ENCODE measurements at regions not wholly inside any gene's neighbourhood (a gene's known extent, or its start where the extent isn't known, plus 50 kb on each side); places are given as distances from the start of the nearest gene placed in this dataset.

DNA sequence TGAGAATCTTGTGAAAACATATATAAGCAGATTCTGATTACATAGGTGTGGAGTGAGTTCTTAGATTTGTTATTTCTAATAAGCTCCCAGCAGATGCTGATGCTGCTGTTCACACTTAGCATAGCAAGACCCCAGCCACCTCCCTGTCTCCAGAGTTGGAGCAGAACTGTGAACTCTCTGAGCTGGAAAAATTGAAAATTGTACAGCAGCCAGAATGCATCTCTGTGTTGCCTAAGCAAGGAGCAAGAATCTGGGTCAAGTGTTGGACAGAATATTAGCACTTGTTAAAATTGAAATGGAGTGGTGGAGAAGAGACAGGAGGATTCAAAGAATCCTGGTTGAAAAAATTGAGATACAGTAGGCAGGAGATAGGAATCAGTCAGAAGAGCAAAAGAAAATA, 146.6 kb upstream of the FAM47C start:
- Histone ChIP-seq H3K36me3 (no peaks in the 10 kb centered on the region), H4K20me1 (ENCODE audit: low read depth) (no peaks in the 10 kb centered on the region), H3K4me3 (no peak overlapping the region), H2AFZ (replicated peaks) (no peak overlapping the region), H3K27ac (no peak overlapping the region), H3K9ac (no peak overlapping the region), H3K4me2 (no peak overlapping the region), H3K9me3 (ENCODE audit: low read depth) (no peaks in the 10 kb centered on the region), H3K4me1 (no peaks in the 10 kb centered on the region), H3K27me3 (no peaks in the 10 kb centered on the region), H3K79me2 (ENCODE audit: low read depth) (no peaks in the 10 kb centered on the region), H3F3A (ENCODE audit: low read depth) (no peaks in the 10 kb centered on the region)
- TF ChIP-seq, protein P1, sequence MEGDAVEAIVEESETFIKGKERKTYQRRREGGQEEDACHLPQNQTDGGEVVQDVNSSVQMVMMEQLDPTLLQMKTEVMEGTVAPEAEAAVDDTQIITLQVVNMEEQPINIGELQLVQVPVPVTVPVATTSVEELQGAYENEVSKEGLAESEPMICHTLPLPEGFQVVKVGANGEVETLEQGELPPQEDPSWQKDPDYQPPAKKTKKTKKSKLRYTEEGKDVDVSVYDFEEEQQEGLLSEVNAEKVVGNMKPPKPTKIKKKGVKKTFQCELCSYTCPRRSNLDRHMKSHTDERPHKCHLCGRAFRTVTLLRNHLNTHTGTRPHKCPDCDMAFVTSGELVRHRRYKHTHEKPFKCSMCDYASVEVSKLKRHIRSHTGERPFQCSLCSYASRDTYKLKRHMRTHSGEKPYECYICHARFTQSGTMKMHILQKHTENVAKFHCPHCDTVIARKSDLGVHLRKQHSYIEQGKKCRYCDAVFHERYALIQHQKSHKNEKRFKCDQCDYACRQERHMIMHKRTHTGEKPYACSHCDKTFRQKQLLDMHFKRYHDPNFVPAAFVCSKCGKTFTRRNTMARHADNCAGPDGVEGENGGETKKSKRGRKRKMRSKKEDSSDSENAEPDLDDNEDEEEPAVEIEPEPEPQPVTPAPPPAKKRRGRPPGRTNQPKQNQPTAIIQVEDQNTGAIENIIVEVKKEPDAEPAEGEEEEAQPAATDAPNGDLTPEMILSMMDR (IDR thresholded peaks at IDR 0.05), result no peak
- TF ChIP-seq EZH2 (IDR thresholded peaks at IDR 0.05) (no peak), EZH2phosphoT487 (IDR thresholded peaks at IDR 0.05) (no peak)
- DNase-seq (ENCODE audit: low spot score), result no peak
- Mint-ChIP-seq H3K4me3 (no peak overlapping the region), H3K27ac (no peak overlapping the region), H3K4me1 (no peaks in the 10 kb centered on the region), H3K36me3 (no peaks in the 10 kb centered on the region), H3K9me3 (no peaks in the 10 kb centered on the region), H3K27me3 (ENCODE audit: insufficient read depth, low read depth) (no peaks in the 10 kb centered on the region)

DNA sequence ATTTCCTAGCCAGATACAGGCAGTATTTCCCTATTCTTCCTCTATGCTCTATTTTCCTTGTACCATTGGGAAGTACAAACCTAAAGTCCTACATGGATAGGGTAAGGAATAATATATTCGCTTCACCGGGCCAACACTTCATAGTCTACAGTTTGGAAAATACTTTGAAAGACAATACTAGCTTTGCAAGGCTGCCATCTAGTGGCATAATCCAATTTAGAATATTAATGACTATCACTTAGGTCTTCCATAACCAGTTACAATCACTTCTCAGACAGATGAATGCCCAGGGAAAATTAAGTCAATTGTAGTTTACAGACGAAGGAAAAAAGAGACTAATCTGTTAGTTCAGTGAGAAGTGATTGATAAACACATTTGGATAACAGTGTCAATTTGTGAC, 141.0 kb upstream of the FAM47C start:
- H3K4me3 Mint-ChIP-seq, result no peak overlapping the region
- H3K36me3 ChIP-seq, result no peaks in the 10 kb centered on the region
- H3K4me1 ChIP-seq, result no peaks in the 10 kb centered on the region
- no peaks in the 10 kb centered on the region for H3K9me3 Mint-ChIP-seq
- H3K27me3 ChIP-seq, result no peaks in the 10 kb centered on the region
- H3K27ac Mint-ChIP-seq, result no peak overlapping the region
- no peak overlapping the region for H3K9ac ChIP-seq
- no peak overlapping the region for H3K4me2 ChIP-seq
- H3K36me3 Mint-ChIP-seq, result no peaks in the 10 kb centered on the region
- TF ChIP-seq, protein P1 (IDR thresholded peaks at IDR 0.05), result peak; percentile 68
- TF ChIP-seq EZH2 (IDR thresholded peaks at IDR 0.05), result no peak
- H3K4me3 ChIP-seq, result no peak overlapping the region
- no peaks in the 10 kb centered on the region for H4K20me1 ChIP-seq (ENCODE audit: low read depth)
- H3K9me3 ChIP-seq (ENCODE audit: low read depth), result no peaks in the 10 kb centered on the region
- no peaks in the 10 kb centered on the region for H3F3A ChIP-seq (ENCODE audit: low read depth)
- DNase-seq (ENCODE audit: low spot score), result peak; percentile 46
- H2AFZ ChIP-seq (replicated peaks), result no peak overlapping the region
- H3K27ac ChIP-seq, result no peak overlapping the region
- H3K27me3 Mint-ChIP-seq (ENCODE audit: insufficient read depth, low read depth), result peaks cover 2% of the 10 kb centered on the region
- no peaks in the 10 kb centered on the region for H3K79me2 ChIP-seq (ENCODE audit: low read depth)
- H3K4me1 Mint-ChIP-seq, result no peaks in the 10 kb centered on the region

DNA sequence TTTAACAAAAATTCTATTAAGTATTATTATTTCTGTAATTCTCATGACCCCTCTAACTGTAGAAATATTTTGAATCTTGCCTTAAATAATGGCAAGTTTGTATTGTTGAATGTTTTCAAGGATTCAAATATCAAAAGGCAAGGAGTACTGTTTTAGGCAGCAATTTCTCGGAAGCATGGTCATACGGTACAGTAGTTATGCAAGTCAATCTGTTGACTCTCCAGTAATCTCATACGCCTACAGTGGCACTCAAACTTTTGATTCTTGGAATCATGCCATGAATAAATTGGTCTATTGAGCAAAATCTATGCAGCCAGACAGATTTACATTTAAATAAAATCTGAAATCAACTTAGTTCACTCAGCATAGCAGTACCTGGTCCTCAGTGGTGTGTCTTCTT, 139.6 kb upstream of the FAM47C start:
- no peaks in the 10 kb centered on the region for H3K36me3 ChIP-seq
- H3K36me3 Mint-ChIP-seq, result no peaks in the 10 kb centered on the region
- no peaks in the 10 kb centered on the region for H3K4me1 Mint-ChIP-seq
- no peak overlapping the region for H3K27ac ChIP-seq
- TF ChIP-seq, protein P1 (IDR thresholded peaks at IDR 0.05), result no peak
- TF ChIP-seq EZH2phosphoT487 (IDR thresholded peaks at IDR 0.05), result no peak
- no peak for TF ChIP-seq EZH2 (IDR thresholded peaks at IDR 0.05)
- H3K9ac ChIP-seq, result no peak overlapping the region
- H3K27me3 Mint-ChIP-seq (ENCODE audit: insufficient read depth, low read depth), result peaks cover 2% of the 10 kb centered on the region
- H3K4me3 Mint-ChIP-seq, result no peak overlapping the region
- no peaks in the 10 kb centered on the region for H3K9me3 ChIP-seq (ENCODE audit: low read depth)
- H4K20me1 ChIP-seq (ENCODE audit: low read depth), result no peaks in the 10 kb centered on the region
- no peak overlapping the region for H3K4me2 ChIP-seq
- DNase-seq (ENCODE audit: low spot score), result no peak
- no peaks in the 10 kb centered on the region for H3K4me1 ChIP-seq
- no peak overlapping the region for H2AFZ ChIP-seq (replicated peaks)
- H3K9me3 Mint-ChIP-seq, result no peaks in the 10 kb centered on the region
- H3K27me3 ChIP-seq, result no peaks in the 10 kb centered on the region
- H3K27ac Mint-ChIP-seq, result no peak overlapping the region
- no peaks in the 10 kb centered on the region for H3K79me2 ChIP-seq (ENCODE audit: low read depth)
- H3K4me3 ChIP-seq, result no peak overlapping the region
- H3F3A ChIP-seq (ENCODE audit: low read depth), result no peaks in the 10 kb centered on the region

DNA sequence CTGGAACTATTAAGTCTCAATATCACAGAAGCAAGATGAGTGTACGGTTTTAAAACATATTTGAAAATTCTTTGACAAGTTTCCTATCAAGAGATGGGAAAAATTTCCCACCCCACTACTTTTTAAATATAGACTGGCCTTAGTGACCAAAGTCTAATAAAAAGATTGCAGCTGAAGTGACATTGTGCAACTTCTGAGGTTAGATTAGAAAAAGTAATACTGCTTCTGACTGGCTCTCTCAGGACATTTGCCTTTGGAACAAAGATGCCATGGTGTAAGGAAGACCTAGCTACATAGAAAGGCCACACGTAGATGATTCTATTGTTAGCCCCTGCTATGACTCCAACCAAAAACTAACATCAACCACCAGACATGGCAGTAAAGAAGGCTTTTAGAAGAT, 138.7 kb upstream of the FAM47C start:
- Histone ChIP-seq H3K79me2 (ENCODE audit: low read depth) (no peaks in the 10 kb centered on the region), H3K9me3 (ENCODE audit: low read depth) (no peaks in the 10 kb centered on the region), H3K9ac (no peak overlapping the region), H3K27ac (no peak overlapping the region), H2AFZ (replicated peaks) (no peak overlapping the region), H3K4me2 (no peak overlapping the region), H3K4me1 (no peaks in the 10 kb centered on the region), H3F3A (ENCODE audit: low read depth) (no peaks in the 10 kb centered on the region), H3K27me3 (no peaks in the 10 kb centered on the region), H4K20me1 (ENCODE audit: low read depth) (no peaks in the 10 kb centered on the region), H3K4me3 (no peak overlapping the region), H3K36me3 (no peaks in the 10 kb centered on the region)
- no peak overlapping the region for H3K27ac Mint-ChIP-seq
- no peaks in the 10 kb centered on the region for H3K4me1 Mint-ChIP-seq
- H3K9me3 Mint-ChIP-seq, result no peaks in the 10 kb centered on the region
- no peak for DNase-seq (ENCODE audit: low spot score)
- TF ChIP-seq, protein P1 (IDR thresholded peaks at IDR 0.05), result no peak
- no peak for TF ChIP-seq EZH2 (IDR thresholded peaks at IDR 0.05)
- no peak for TF ChIP-seq EZH2phosphoT487 (IDR thresholded peaks at IDR 0.05)
- H3K27me3 Mint-ChIP-seq (ENCODE audit: insufficient read depth, low read depth), result peaks cover 2% of the 10 kb centered on the region
- no peak overlapping the region for H3K4me3 Mint-ChIP-seq
- no peaks in the 10 kb centered on the region for H3K36me3 Mint-ChIP-seq

All from neural progenitor cell (in vitro differentiated cells).